ENCODE measurements at regions not wholly inside any gene's neighbourhood (a gene's known extent, or its start where the extent isn't known, plus 50 kb on each side); places are given as distances from the start of the nearest gene placed in this dataset.

DNA sequence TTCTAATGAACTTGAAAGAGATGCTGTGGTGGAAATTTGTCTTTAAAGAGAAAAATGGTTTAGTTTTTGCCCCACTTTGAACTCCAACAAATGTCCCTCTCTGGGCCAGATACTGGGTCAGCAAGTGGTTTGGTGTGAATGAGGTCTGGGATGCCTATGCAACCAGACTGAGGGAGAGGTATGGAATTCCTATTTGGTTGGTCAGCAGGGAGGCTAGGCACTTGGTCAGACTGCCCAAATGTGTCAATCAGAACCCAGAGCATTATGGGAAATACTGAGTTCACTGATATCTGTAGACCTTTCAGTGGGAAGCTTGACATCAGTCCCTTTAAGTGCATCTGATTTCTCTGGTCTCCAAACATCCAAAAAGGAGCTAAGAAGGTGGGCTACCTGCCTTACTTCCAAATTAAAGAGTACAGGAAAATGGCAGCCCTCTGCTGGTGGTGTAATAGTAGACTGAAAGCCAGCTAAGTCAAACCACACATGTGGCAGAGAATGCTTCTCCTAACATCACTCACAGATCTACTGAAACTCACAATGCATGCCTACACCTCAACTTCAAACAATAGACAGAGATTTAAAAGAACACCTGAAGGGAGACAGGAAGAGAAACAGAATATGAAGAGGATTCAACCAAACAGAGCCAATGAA, 510.1 kb downstream of the PLA2G4A start:
- no peaks in the 10 kb centered on the region for H3K9me3 ChIP-seq (ENCODE audit: low read length)
- H4K20me1 ChIP-seq (ENCODE audit: insufficient read depth), result no peaks in the 10 kb centered on the region
- H3K27me3 ChIP-seq (ENCODE audit: insufficient read depth, low read depth, low read length), result no peaks in the 10 kb centered on the region
- H3K9me2 ChIP-seq (ENCODE audit: insufficient read depth, low read length), result no peaks in the 10 kb centered on the region
- TF ChIP-seq EZH2 (IDR thresholded peaks at IDR 0.05; ENCODE audit: borderline replicate concordance, insufficient read depth, low read length, poor library complexity, severe bottlenecking) (no peak), SMC3 (conservative IDR thresholded peaks at IDR 0.05; ENCODE audit: poor library complexity) (no peak), MXI1 (conservative IDR thresholded peaks at IDR 0.05; ENCODE audit: poor library complexity, severe bottlenecking) (no peak), EP300 (conservative IDR thresholded peaks at IDR 0.05; ENCODE audit: poor library complexity, severe bottlenecking) (no peak), RAD21 (conservative IDR thresholded peaks at IDR 0.05) (no peak), TAF1 (IDR thresholded peaks at IDR 0.05; ENCODE audit: low read depth) (no peak), POLR2AphosphoS5 (IDR thresholded peaks at IDR 0.05) (no peak)
- TF ChIP-seq, protein P1, sequence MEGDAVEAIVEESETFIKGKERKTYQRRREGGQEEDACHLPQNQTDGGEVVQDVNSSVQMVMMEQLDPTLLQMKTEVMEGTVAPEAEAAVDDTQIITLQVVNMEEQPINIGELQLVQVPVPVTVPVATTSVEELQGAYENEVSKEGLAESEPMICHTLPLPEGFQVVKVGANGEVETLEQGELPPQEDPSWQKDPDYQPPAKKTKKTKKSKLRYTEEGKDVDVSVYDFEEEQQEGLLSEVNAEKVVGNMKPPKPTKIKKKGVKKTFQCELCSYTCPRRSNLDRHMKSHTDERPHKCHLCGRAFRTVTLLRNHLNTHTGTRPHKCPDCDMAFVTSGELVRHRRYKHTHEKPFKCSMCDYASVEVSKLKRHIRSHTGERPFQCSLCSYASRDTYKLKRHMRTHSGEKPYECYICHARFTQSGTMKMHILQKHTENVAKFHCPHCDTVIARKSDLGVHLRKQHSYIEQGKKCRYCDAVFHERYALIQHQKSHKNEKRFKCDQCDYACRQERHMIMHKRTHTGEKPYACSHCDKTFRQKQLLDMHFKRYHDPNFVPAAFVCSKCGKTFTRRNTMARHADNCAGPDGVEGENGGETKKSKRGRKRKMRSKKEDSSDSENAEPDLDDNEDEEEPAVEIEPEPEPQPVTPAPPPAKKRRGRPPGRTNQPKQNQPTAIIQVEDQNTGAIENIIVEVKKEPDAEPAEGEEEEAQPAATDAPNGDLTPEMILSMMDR (IDR thresholded peaks at IDR 0.05; ENCODE audit: poor library complexity, severe bottlenecking), result no peak
- TF ChIP-seq, protein P2, sequence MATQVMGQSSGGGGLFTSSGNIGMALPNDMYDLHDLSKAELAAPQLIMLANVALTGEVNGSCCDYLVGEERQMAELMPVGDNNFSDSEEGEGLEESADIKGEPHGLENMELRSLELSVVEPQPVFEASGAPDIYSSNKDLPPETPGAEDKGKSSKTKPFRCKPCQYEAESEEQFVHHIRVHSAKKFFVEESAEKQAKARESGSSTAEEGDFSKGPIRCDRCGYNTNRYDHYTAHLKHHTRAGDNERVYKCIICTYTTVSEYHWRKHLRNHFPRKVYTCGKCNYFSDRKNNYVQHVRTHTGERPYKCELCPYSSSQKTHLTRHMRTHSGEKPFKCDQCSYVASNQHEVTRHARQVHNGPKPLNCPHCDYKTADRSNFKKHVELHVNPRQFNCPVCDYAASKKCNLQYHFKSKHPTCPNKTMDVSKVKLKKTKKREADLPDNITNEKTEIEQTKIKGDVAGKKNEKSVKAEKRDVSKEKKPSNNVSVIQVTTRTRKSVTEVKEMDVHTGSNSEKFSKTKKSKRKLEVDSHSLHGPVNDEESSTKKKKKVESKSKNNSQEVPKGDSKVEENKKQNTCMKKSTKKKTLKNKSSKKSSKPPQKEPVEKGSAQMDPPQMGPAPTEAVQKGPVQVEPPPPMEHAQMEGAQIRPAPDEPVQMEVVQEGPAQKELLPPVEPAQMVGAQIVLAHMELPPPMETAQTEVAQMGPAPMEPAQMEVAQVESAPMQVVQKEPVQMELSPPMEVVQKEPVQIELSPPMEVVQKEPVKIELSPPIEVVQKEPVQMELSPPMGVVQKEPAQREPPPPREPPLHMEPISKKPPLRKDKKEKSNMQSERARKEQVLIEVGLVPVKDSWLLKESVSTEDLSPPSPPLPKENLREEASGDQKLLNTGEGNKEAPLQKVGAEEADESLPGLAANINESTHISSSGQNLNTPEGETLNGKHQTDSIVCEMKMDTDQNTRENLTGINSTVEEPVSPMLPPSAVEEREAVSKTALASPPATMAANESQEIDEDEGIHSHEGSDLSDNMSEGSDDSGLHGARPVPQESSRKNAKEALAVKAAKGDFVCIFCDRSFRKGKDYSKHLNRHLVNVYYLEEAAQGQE (IDR thresholded peaks at IDR 0.05; ENCODE audit: borderline replicate concordance), result no peak
- H3K4me3 ChIP-seq (ENCODE audit: low read length), result no peak overlapping the region
- no peaks in the 10 kb centered on the region for H3K79me2 ChIP-seq (replicated peaks; ENCODE audit: insufficient read depth, low read length)
- no peaks in the 10 kb centered on the region for H3K36me3 ChIP-seq (ENCODE audit: insufficient read depth, low read length)
- H2AFZ ChIP-seq (ENCODE audit: low read depth, low read length), result no peak overlapping the region
- no peaks in the 10 kb centered on the region for H3F3A ChIP-seq (ENCODE audit: insufficient read depth, low read length, poor library complexity, severe bottlenecking)
- no peak overlapping the region for H3K27ac ChIP-seq (ENCODE audit: low read length)
- H3K9ac ChIP-seq (ENCODE audit: low read length), result no peak overlapping the region
- no peak overlapping the region for H3K4me2 ChIP-seq (ENCODE audit: low read length)

DNA sequence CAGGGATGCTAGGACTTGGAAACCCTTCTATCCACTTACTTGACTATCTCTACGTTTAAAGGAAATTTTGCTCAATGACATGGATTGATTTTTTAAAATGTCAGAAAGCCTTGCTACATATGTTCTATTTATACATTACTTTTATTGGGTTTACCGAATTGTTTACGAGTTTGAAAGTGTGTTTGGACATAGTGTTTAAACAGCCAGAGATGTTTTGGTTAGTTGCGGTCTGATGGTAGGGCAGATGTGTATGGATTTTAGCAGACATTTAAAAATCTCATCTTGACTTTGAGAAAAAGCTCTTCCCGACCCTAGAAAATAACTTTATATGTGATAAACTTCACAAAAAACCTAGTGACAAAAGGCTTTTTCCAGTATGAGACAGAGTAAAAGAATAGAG, 513.7 kb downstream of the PLA2G4A start:
- TF ChIP-seq TAF1 (IDR thresholded peaks at IDR 0.05; ENCODE audit: low read depth) (no peak), MXI1 (conservative IDR thresholded peaks at IDR 0.05; ENCODE audit: poor library complexity, severe bottlenecking) (no peak), EZH2 (IDR thresholded peaks at IDR 0.05; ENCODE audit: borderline replicate concordance, insufficient read depth, low read length, poor library complexity, severe bottlenecking) (no peak), RAD21 (conservative IDR thresholded peaks at IDR 0.05) (no peak), SMC3 (conservative IDR thresholded peaks at IDR 0.05; ENCODE audit: poor library complexity) (no peak), POLR2AphosphoS5 (IDR thresholded peaks at IDR 0.05) (no peak), EP300 (conservative IDR thresholded peaks at IDR 0.05; ENCODE audit: poor library complexity, severe bottlenecking) (no peak)
- TF ChIP-seq, protein P1 (IDR thresholded peaks at IDR 0.05; ENCODE audit: poor library complexity, severe bottlenecking), result no peak
- TF ChIP-seq, protein P2 (IDR thresholded peaks at IDR 0.05; ENCODE audit: borderline replicate concordance), result no peak
- no peaks in the 10 kb centered on the region for H3K9me3 ChIP-seq (ENCODE audit: low read length)
- no peaks in the 10 kb centered on the region for H3K36me3 ChIP-seq (ENCODE audit: insufficient read depth, low read length)
- no peak overlapping the region for H3K27ac ChIP-seq (ENCODE audit: low read length)
- no peaks in the 10 kb centered on the region for H3K27me3 ChIP-seq (ENCODE audit: insufficient read depth, low read depth, low read length)
- H3K4me3 ChIP-seq (ENCODE audit: low read length), result no peak overlapping the region
- H3K79me2 ChIP-seq (replicated peaks; ENCODE audit: insufficient read depth, low read length), result no peaks in the 10 kb centered on the region
- no peaks in the 10 kb centered on the region for H3K9me2 ChIP-seq (ENCODE audit: insufficient read depth, low read length)
- H2AFZ ChIP-seq (ENCODE audit: low read depth, low read length), result no peak overlapping the region
- no peak overlapping the region for H3K4me2 ChIP-seq (ENCODE audit: low read length)
- no peak overlapping the region for H3K9ac ChIP-seq (ENCODE audit: low read length)
- H4K20me1 ChIP-seq (ENCODE audit: insufficient read depth), result no peaks in the 10 kb centered on the region
- H3F3A ChIP-seq (ENCODE audit: insufficient read depth, low read length, poor library complexity, severe bottlenecking), result no peaks in the 10 kb centered on the region
